ENCODE measurements at regions not wholly inside any gene's neighbourhood (a gene's known extent, or its start where the extent isn't known, plus 50 kb on each side); places are given as distances from the start of the nearest gene placed in this dataset.

GRCh38 chr9:99605016-99605743 lies 216.5 kb upstream of the NR4A3 start:
- no peak for TF ChIP-seq CTCF (conservative IDR thresholded peaks at IDR 0.05; ENCODE audit: low read length)
- no peak for TF ChIP-seq EZH2phosphoT487 (IDR thresholded peaks at IDR 0.05; ENCODE audit: borderline replicate concordance)
